GM12878 (cell line): ENCODE measurements at regions not wholly inside any gene's neighbourhood (a gene's known extent, or its start where the extent isn't known, plus 50 kb on each side); places are given as distances from the start of the nearest gene placed in this dataset.

Experiments used
- ATAC-seq: fragments of 200-7000 bp; cut with Tn5 transposase; 3 replicates; pipeline ENCODE4 v1.9.1; 2020; ENCODE audit warnings: mild to moderate bottlenecking, moderate library complexity
- BruUV-seq: library from RNA; stranded (reverse); fragments of 400-500 nt; replicated peaks from 2 replicates; lab custom pipeline; 2021; lab: Mats Ljungman, UMichigan
- CTCF ChIA-PET: fragments of 300-600 bp; sonication (Branson Sonifier 250); formaldehyde crosslinking; extraction: SDS; loops from one replicate; lab custom pipeline; 2021; ENCODE audit warnings: inconsistent platforms; lab: Yijun Ruan, JAX
- POLR2A ChIA-PET: fragments of 350-600 bp; formaldehyde crosslinking; extraction: SDS; loops from one replicate; lab custom pipeline; 2021; ENCODE audit warnings: inconsistent platforms; lab: Charles Lee
- RAD21 ChIA-PET: fragments of 300-600 bp; sonication (Branson Sonifier 250); formaldehyde crosslinking; loops from one replicate; lab custom pipeline; 2023; ENCODE audit warnings: antibody characterized with exemption; ENCODE audit not compliant: unreplicated experiment; lab: Charles Lee
- SMC1A ChIA-PET: fragments of 300-600 bp; sonication (Branson Sonifier 250); formaldehyde crosslinking; loops from one replicate; lab custom pipeline; 2023; ENCODE audit not compliant: unreplicated experiment, uncharacterized antibody; lab: Charles Lee
- DNase-seq: peaks from one replicate; pipeline ENCODE4 v3.0.0-alpha.2; 2011; ENCODE audit warnings: low read depth, low spot score
- FAIRE-seq: peaks from 3 replicates; lab custom pipeline; 2011; peaks lifted over from hg19 to GRCh38; lab: Jason Lieb, UNC
- H2AFZ ChIP-seq: 2 replicates; pipeline ENCODE4 v1.6.0; 2011; ENCODE audit warnings: low read depth, low read length, control low read depth; ENCODE audit not compliant: control insufficient read depth
- H3K27ac ChIP-seq: 2 replicates; pipeline ENCODE4 v1.5.1; 2011; ENCODE audit warnings: control low read depth; ENCODE audit not compliant: control insufficient read depth, insufficient read depth
- H3K27me3 ChIP-seq, 2 experiments: replicated peaks in 1 of 2; 2 replicates each; pipeline versions ENCODE4 v1.6.0 to v1.6.1; 2011; ENCODE audit warnings: low read length in 1 of 2; ENCODE audit not compliant: control insufficient read depth in 2 of 2, insufficient read depth in 2 of 2
- H3K36me3 ChIP-seq, 2 experiments: 2 replicates each; pipeline ENCODE4 v1.5.1; 2011; ENCODE audit warnings: low read length in 1 of 2; ENCODE audit not compliant: control insufficient read depth in 2 of 2, insufficient read depth in 2 of 2
- H3K4me1 ChIP-seq: 2 replicates; pipeline ENCODE4 v1.6.1; 2011; ENCODE audit warnings: mild to moderate bottlenecking, low read length, moderate library complexity, mixed read lengths; ENCODE audit not compliant: control insufficient read depth, insufficient read depth
- H3K4me2 ChIP-seq: 2 replicates; pipeline ENCODE4 v1.6.0; 2011; ENCODE audit warnings: control low read depth; ENCODE audit not compliant: control insufficient read depth, insufficient read depth
- H3K4me3 ChIP-seq: fragments of 200-600 bp; sonication (generic); 2 replicates; pipeline ENCODE4 v1.5.1; 2016
- H3K79me2 ChIP-seq: 2 replicates; pipeline ENCODE4 v1.6.0; 2011; ENCODE audit warnings: low read length; ENCODE audit not compliant: control insufficient read depth, insufficient read depth
- H3K9ac ChIP-seq: 2 replicates; pipeline ENCODE4 v1.8.0; 2011; ENCODE audit warnings: low read length, control low read depth, mixed read lengths; ENCODE audit not compliant: control insufficient read depth, insufficient read depth
- H3K9me3 ChIP-seq: replicated peaks from 3 replicates; pipeline ENCODE4 v1.5.1; 2011; ENCODE audit warnings: mild to moderate bottlenecking, low read length; ENCODE audit not compliant: control insufficient read depth, insufficient read depth
- H4K20me1 ChIP-seq: 2 replicates; pipeline ENCODE4 v1.6.0; 2011; ENCODE audit not compliant: control insufficient read depth, insufficient read depth
- ATF7 ChIP-seq: fragments of 450-650 bp; IDR thresholded peaks from 2 replicates; pipeline ENCODE4 v1.6.1; 2016; ENCODE audit warnings: low read depth, mild to moderate bottlenecking
- BCL11A ChIP-seq: IDR thresholded peaks from 2 replicates; pipeline ENCODE4 v1.6.1; 2011; ENCODE audit warnings: low read depth, low read length
- HDGF ChIP-seq: fragments of 450-650 bp; IDR thresholded peaks from 2 replicates; pipeline ENCODE4 v1.6.1; 2016; ENCODE audit warnings: antibody characterized with exemption
- HSF1 ChIP-seq: fragments of 150-350 bp; IDR thresholded peaks from 2 replicates; pipeline ENCODE4 v1.6.1; 2014; ENCODE audit warnings: mild to moderate bottlenecking, low read depth, low read length
- JUNB ChIP-seq: IDR thresholded peaks from 2 replicates; pipeline ENCODE4 v1.6.1; 2016; ENCODE audit warnings: antibody characterized with exemption, mild to moderate bottlenecking
- KAT2A ChIP-seq: conservative IDR thresholded peaks from 2 replicates; pipeline ENCODE4 v1.6.1; 2011; ENCODE audit warnings: low read depth, low read length; ENCODE audit not compliant: control insufficient read depth
- MYC ChIP-seq: IDR thresholded peaks from 2 replicates; pipeline ENCODE4 v1.6.1; 2011; ENCODE audit warnings: mild to moderate bottlenecking, low read length, moderate library complexity, inconsistent platforms; ENCODE audit not compliant: insufficient read depth, insufficient replicate concordance, insufficient read length, severe bottlenecking
- NFXL1 ChIP-seq: fragments of 450-650 bp; IDR thresholded peaks from 2 replicates; pipeline ENCODE4 v1.6.1; 2017; ENCODE audit warnings: antibody characterized with exemption, mild to moderate bottlenecking, borderline replicate concordance
- POLR2A ChIP-seq: IDR thresholded peaks from 2 replicates; pipeline ENCODE4 v1.6.1; 2011; ENCODE audit warnings: low read depth, mild to moderate bottlenecking, low read length
- SIX5 ChIP-seq: IDR thresholded peaks from 2 replicates; pipeline ENCODE4 v1.6.1; 2011; ENCODE audit warnings: mild to moderate bottlenecking, low read depth, low read length, moderate library complexity; ENCODE audit not compliant: severe bottlenecking
- SMC3 ChIP-seq: IDR thresholded peaks from 2 replicates; pipeline ENCODE4 v1.6.1; 2011; ENCODE audit warnings: low read length, improper control_type of control experiment, borderline replicate concordance
- SP1 ChIP-seq: IDR thresholded peaks from one replicate; pipeline ENCODE4 v1.6.1; 2011; ENCODE audit warnings: low read depth, low read length
- ZNF592 ChIP-seq: fragments of 450-650 bp; IDR thresholded peaks from 2 replicates; pipeline ENCODE4 v1.6.1; 2017; ENCODE audit warnings: mild to moderate bottlenecking, moderate library complexity
- WGBS: methylation state at CpG from one replicate; pipeline ENCODE4 v1.1.6; 2016; ENCODE audit warnings: low lambda C conversion rate; ENCODE audit not compliant: insufficient replicate concordance, insufficient coverage; ENCODE audit errors: missing lambda C conversion rate; 5-methylcytosine and 5-hydroxymethylcytosine counted together
- in situ Hi-C: fragments of 300-500 bp; cut with MboI; formaldehyde crosslinking; loops from 9 replicates; pipeline ENCODE4 v1.14.3; 2018; ENCODE audit warnings: mixed read lengths
- intact Hi-C: fragments of 100-400 bp; cut with micrococcal nuclease; formaldehyde crosslinking; loops from one replicate; pipeline ENCODE4 v1.14.2; 2022; ENCODE audit not compliant: unreplicated experiment

GRCh38 chrX:3549411-3549911 lies 164.0 kb downstream of the PRKX start:
- H2AFZ ChIP-seq = no peak overlapping the region
- BruUV-seq = no TSS peak
- ChIA-PET POLR2A (no interaction called here), SMC1A (no interaction called here), CTCF (interaction anchor here (0.6 kb wide), 1 partner anchor 69 kb away, joined by 4 read pairs; no protein-coding TSS in a partner anchor), RAD21 (no interaction called here)
- H3K27ac ChIP-seq = no peak overlapping the region
- no peaks in the 10 kb centered on the region for H4K20me1 ChIP-seq
- intact Hi-C loops (no loop called here), in situ Hi-C loops (no loop called here)
- H3K27me3 ChIP-seq = no peaks in the 10 kb centered on the region
- H3K79me2 ChIP-seq = no peaks in the 10 kb centered on the region
- no peak overlapping the region for H3K4me2 ChIP-seq
- no peak overlapping the region for H3K9ac ChIP-seq
- H3K4me3 ChIP-seq = no peak overlapping the region
- ATAC-seq (no peak), FAIRE-seq (no peak), DNase-seq (no peak)
- WGBS = 63% methylated on average over 13 of the region's 13 CpGs
- no peaks in the 10 kb centered on the region for H3K9me3 ChIP-seq
- TF ChIP-seq POLR2A (no peak), SMC3 (no peak), HSF1 (no peak), JUNB (no peak), BCL11A (no peak), SIX5 (no peak), KAT2A (no peak), SP1 (no peak), ATF7 (no peak), MYC (no peak), NFXL1 (no peak), HDGF (no peak), ZNF592 (no peak)
- H3K4me1 ChIP-seq = no peaks in the 10 kb centered on the region
- no peaks in the 10 kb centered on the region for H3K36me3 ChIP-seq
